Caco-2 (cell line): ENCODE measurements at regions not wholly inside any gene's neighbourhood (a gene's known extent, or its start where the extent isn't known, plus 50 kb on each side); places are given as distances from the start of the nearest gene placed in this dataset.

ENCODE experiments used
- BruUV-seq: library from RNA; stranded (reverse); fragments of 400-500 nt; replicated peaks from 2 replicates; lab custom pipeline; 2021; lab: Mats Ljungman, UMichigan
- CTCF ChIA-PET: fragments of 300-600 bp; sonication (Branson Sonifier 250); formaldehyde crosslinking; loops from one replicate; lab custom pipeline; 2022; ENCODE audit warnings: antibody characterized with exemption; lab: Charles Lee
- POLR2A ChIA-PET: fragments of 300-600 bp; sonication (Branson Sonifier 250); formaldehyde crosslinking; loops from one replicate; lab custom pipeline; 2022; ENCODE audit warnings: antibody characterized with exemption; lab: Charles Lee
- DNase-seq, 2 experiments: peaks; one replicate each; pipeline versions ENCODE4 v3.0.0 to v3.0.0-alpha.2; 2020 to 2022
- H3K27me3 ChIP-seq: replicated peaks from 2 replicates; pipeline ENCODE4 v1.6.0; 2011; ENCODE audit warnings: low read length; ENCODE audit not compliant: control insufficient read depth, insufficient read depth
- H3K36me3 ChIP-seq: 2 replicates; pipeline ENCODE4 v1.5.1; 2011; ENCODE audit warnings: low read length; ENCODE audit not compliant: control insufficient read depth, insufficient read depth
- H3K4me1 ChIP-seq: fragments of 250-450 bp; sonication (Bioruptor Pico); 2 replicates; pipeline ENCODE4 v1.5.1; 2020; ENCODE audit warnings: mild to moderate bottlenecking
- H3K4me3 ChIP-seq: 2 replicates; pipeline ENCODE4 v1.5.1; 2011; ENCODE audit warnings: low read depth, mild to moderate bottlenecking, control low read depth, low read length
- H3K9me3 ChIP-seq: fragments of 250-450 bp; sonication (Bioruptor Pico); 2 replicates; pipeline ENCODE4 v1.5.1; 2020; ENCODE audit warnings: mild to moderate bottlenecking, moderate library complexity
- H3K27ac Mint-ChIP-seq: one replicate; pipeline ENCODE4 v1.8.0; 2022; ENCODE audit warnings: mixed read lengths; ENCODE audit not compliant: unreplicated experiment
- H3K27me3 Mint-ChIP-seq: one replicate; pipeline ENCODE4 v1.8.0; 2022; ENCODE audit warnings: mixed read lengths; ENCODE audit not compliant: insufficient read depth, unreplicated experiment
- H3K36me3 Mint-ChIP-seq: one replicate; pipeline ENCODE4 v1.8.0; 2022; ENCODE audit warnings: mild to moderate bottlenecking, mixed read lengths; ENCODE audit not compliant: insufficient read depth, unreplicated experiment
- H3K4me1 Mint-ChIP-seq: one replicate; pipeline ENCODE4 v1.8.0; 2022; ENCODE audit warnings: low read depth, mixed read lengths; ENCODE audit not compliant: unreplicated experiment
- H3K4me3 Mint-ChIP-seq: one replicate; pipeline ENCODE4 v1.8.0; 2022; ENCODE audit warnings: mild to moderate bottlenecking, moderate library complexity, mixed read lengths; ENCODE audit not compliant: unreplicated experiment
- H3K9me3 Mint-ChIP-seq: one replicate; pipeline ENCODE4 v1.8.0; 2022; ENCODE audit warnings: mixed read lengths; ENCODE audit not compliant: unreplicated experiment
- CTCF ChIP-seq, 2 experiments: fragments of 200-600 bp in 1 of 2; IDR thresholded peaks; 1 replicate in 1 of 2; 2 replicates in 1 of 2; pipeline versions ENCODE4 v1.5.1 to v1.8.0; 2011 to 2022; ENCODE audit warnings: antibody characterized with exemption in 1 of 2, control low read depth in 1 of 2, inconsistent platforms in 1 of 2, low read depth in 1 of 2, low read length in 1 of 2, mild to moderate bottlenecking in 1 of 2, moderate library complexity in 1 of 2; ENCODE audit not compliant: insufficient read depth in 1 of 2, severe bottlenecking in 1 of 2, unreplicated experiment in 1 of 2
- intact Hi-C: fragments of 100-400 bp; cut with micrococcal nuclease; formaldehyde crosslinking; loops from one replicate; pipeline ENCODE4 v1.10.0; 2022; ENCODE audit not compliant: unreplicated experiment

- no peak overlapping the region for H3K4me3 ChIP-seq
- no peaks in the 10 kb centered on the region for H3K4me1 ChIP-seq
- no TSS peak for BruUV-seq
- intact Hi-C loops, result no loop called here
- DNase-seq, result no peak
- H3K36me3 Mint-ChIP-seq, result no peaks in the 10 kb centered on the region
- no peaks in the 10 kb centered on the region for H3K9me3 Mint-ChIP-seq
- no peaks in the 10 kb centered on the region for H3K9me3 ChIP-seq
- no peak for TF ChIP-seq CTCF (IDR thresholded peaks at IDR 0.05; ENCODE audit: insufficient read depth in 1 of 2, low read depth in 1 of 2, low read length in 1 of 2, severe bottlenecking in 1 of 2, unreplicated experiment in 1 of 2)
- H3K27ac Mint-ChIP-seq, result no peak overlapping the region
- H3K4me1 Mint-ChIP-seq, result no peaks in the 10 kb centered on the region
- no peaks in the 10 kb centered on the region for H3K36me3 ChIP-seq
- no peak overlapping the region for H3K4me3 Mint-ChIP-seq
- no peaks in the 10 kb centered on the region for H3K27me3 ChIP-seq
- ChIA-PET CTCF (interaction anchor here (0.7 kb wide), 1 partner anchor 178 kb away, joined by 3 read pairs; no protein-coding TSS in a partner anchor), POLR2A (no interaction called here)
- H3K27me3 Mint-ChIP-seq, result peaks cover 11% of the 10 kb centered on the region
Measured at GRCh38 chr19:28152195-28152594, 1060.8 kb downstream of the UQCRFS1 start.

- DNase-seq, result no peak
- intact Hi-C loops, result no loop called here
- no peaks in the 10 kb centered on the region for H3K9me3 Mint-ChIP-seq
- ChIA-PET POLR2A (no interaction called here), CTCF (no interaction called here)
- BruUV-seq, result no TSS peak
- H3K27me3 Mint-ChIP-seq, result peaks cover 15% of the 10 kb centered on the region
- no peaks in the 10 kb centered on the region for H3K36me3 Mint-ChIP-seq
- no peak for TF ChIP-seq CTCF (IDR thresholded peaks at IDR 0.05; ENCODE audit: insufficient read depth in 1 of 2, low read depth in 1 of 2, low read length in 1 of 2, severe bottlenecking in 1 of 2, unreplicated experiment in 1 of 2)
- H3K4me3 Mint-ChIP-seq, result no peak overlapping the region
- Histone ChIP-seq H3K9me3 (no peaks in the 10 kb centered on the region), H3K4me3 (no peak overlapping the region), H3K27me3 (no peaks in the 10 kb centered on the region), H3K36me3 (no peaks in the 10 kb centered on the region), H3K4me1 (no peaks in the 10 kb centered on the region)
- no peak overlapping the region for H3K27ac Mint-ChIP-seq
- no peaks in the 10 kb centered on the region for H3K4me1 Mint-ChIP-seq
Measured at GRCh38 chr19:28150129-28150528, 1062.8 kb downstream of the UQCRFS1 start.

DNA sequence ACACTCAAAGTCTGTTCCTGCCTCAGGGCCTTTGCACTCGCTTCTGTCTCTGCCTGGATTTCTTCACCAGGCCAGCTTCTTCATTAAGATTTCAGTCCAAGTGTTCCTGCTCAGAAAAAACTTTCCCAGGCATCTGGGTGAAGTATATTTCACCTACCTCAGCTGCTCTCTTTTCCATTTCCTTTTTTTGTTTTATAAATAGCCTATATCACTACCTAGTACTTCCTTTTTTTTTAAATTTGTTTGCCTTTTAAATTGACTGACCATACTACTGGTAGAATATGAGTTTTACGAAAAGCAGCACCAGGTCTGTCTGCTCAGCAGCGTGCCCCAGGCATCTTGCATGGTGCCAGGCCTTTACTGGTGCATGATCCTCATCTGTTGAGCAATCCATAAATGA, 1064.4 kb downstream of the UQCRFS1 start:
- Mint-ChIP-seq H3K9me3 (no peaks in the 10 kb centered on the region), H3K27me3 (peaks cover 17% of the 10 kb centered on the region), H3K36me3 (no peaks in the 10 kb centered on the region), H3K4me1 (no peaks in the 10 kb centered on the region), H3K27ac (no peak overlapping the region), H3K4me3 (no peak overlapping the region)
- no peaks in the 10 kb centered on the region for H3K36me3 ChIP-seq
- no peaks in the 10 kb centered on the region for H3K4me1 ChIP-seq
- BruUV-seq, result no TSS peak
- no peak overlapping the region for H3K4me3 ChIP-seq
- no peaks in the 10 kb centered on the region for H3K27me3 ChIP-seq
- no peak for DNase-seq
- H3K9me3 ChIP-seq, result no peaks in the 10 kb centered on the region
- ChIA-PET POLR2A (no interaction called here), CTCF (no interaction called here)
- intact Hi-C loops, result no loop called here
- TF ChIP-seq CTCF (IDR thresholded peaks at IDR 0.05; ENCODE audit: insufficient read depth in 1 of 2, low read depth in 1 of 2, low read length in 1 of 2, severe bottlenecking in 1 of 2, unreplicated experiment in 1 of 2), result no peak
